AG04450 (cell line): ENCODE measurements at regions not wholly inside any gene's neighbourhood (a gene's known extent, or its start where the extent isn't known, plus 50 kb on each side); places are given as distances from the start of the nearest gene placed in this dataset.

Experiments
- CTCF ChIA-PET: fragments of 300-600, 350-600 bp; formaldehyde crosslinking; extraction: SDS; loops from one replicate; lab custom pipeline; 2022; ENCODE audit warnings: antibody characterized with exemption, inconsistent platforms; lab: Charles Lee
- POLR2A ChIA-PET: fragments of 350-600 bp; formaldehyde crosslinking; extraction: SDS; loops from one replicate; lab custom pipeline; 2021; ENCODE audit warnings: antibody characterized with exemption, inconsistent platforms; lab: Yijun Ruan, JAX
- DNase-seq: peaks from one replicate; pipeline ENCODE4 v3.0.0-alpha.2; 2011; ENCODE audit warnings: low read depth, low spot score
- H3K27ac ChIP-seq: one replicate; pipeline ENCODE4 v1.5.1; 2012; ENCODE audit warnings: low read depth, low read length, control low read depth
- H3K27me3 ChIP-seq: one replicate; pipeline ENCODE4 v1.6.0; 2012; ENCODE audit warnings: low read length; ENCODE audit not compliant: control insufficient read depth, insufficient read depth
- H3K4me3 ChIP-seq: 2 replicates; pipeline ENCODE4 v1.5.1; 2011; ENCODE audit warnings: mild to moderate bottlenecking, low read depth, low read length, control low read depth
- H3K9me3 ChIP-seq: 2 replicates; pipeline ENCODE4 v1.5.1; 2012; ENCODE audit warnings: low read length; ENCODE audit not compliant: control insufficient read depth, insufficient read depth
- CTCF ChIP-seq: IDR thresholded peaks from 2 replicates; pipeline ENCODE4 v1.5.1; 2011; ENCODE audit warnings: low read depth, low read length, control low read depth, inconsistent platforms

GRCh38 chr15:46858150-46858549 lies 859.2 kb upstream of the SEMA6D start:
- no peak for DNase-seq
- Histone ChIP-seq H3K27me3 (no peaks in the 10 kb centered on the region), H3K4me3 (no peak overlapping the region), H3K9me3 (no peaks in the 10 kb centered on the region), H3K27ac (no peak overlapping the region)
- TF ChIP-seq CTCF: no peak
- POLR2A ChIA-PET: no interaction called here
- CTCF ChIA-PET: no interaction called here

- ChIA-PET POLR2A (no interaction called here), CTCF (no interaction called here)
- no peak for DNase-seq
- no peak overlapping the region for H3K27ac ChIP-seq
- no peak for TF ChIP-seq CTCF
- no peak overlapping the region for H3K4me3 ChIP-seq
- no peaks in the 10 kb centered on the region for H3K9me3 ChIP-seq
- no peaks in the 10 kb centered on the region for H3K27me3 ChIP-seq
Observed at GRCh38 chr15:46861796-46862195, 855.5 kb upstream of the SEMA6D start.

- no peaks in the 10 kb centered on the region for H3K27me3 ChIP-seq
- H3K27ac ChIP-seq: no peak overlapping the region
- no peak for DNase-seq
- H3K4me3 ChIP-seq: no peak overlapping the region
- no peak for TF ChIP-seq CTCF
- ChIA-PET CTCF (no interaction called here), POLR2A (no interaction called here)
- no peaks in the 10 kb centered on the region for H3K9me3 ChIP-seq
Observed at GRCh38 chr15:46865155-46865554, 852.1 kb upstream of the SEMA6D start.

- POLR2A ChIA-PET: interaction anchor here (0.7 kb wide), 1 partner anchor 121 kb away, joined by 3 read pairs; no protein-coding TSS in a partner anchor
- CTCF ChIA-PET: no interaction called here
Observed at GRCh38 chr15:46872286-46872980, 844.9 kb upstream of the SEMA6D start.

More at GRCh38 chr15:46872286-46872980, 844.9 kb upstream of the SEMA6D start:
- no peak for TF ChIP-seq CTCF
- no peak for DNase-seq
- Histone ChIP-seq H3K27me3 (no peaks in the 10 kb centered on the region), H3K4me3 (no peak overlapping the region), H3K9me3 (no peaks in the 10 kb centered on the region), H3K27ac (no peak overlapping the region)
